ENCODE measurements at regions not wholly inside any gene's neighbourhood (a gene's known extent, or its start where the extent isn't known, plus 50 kb on each side); places are given as distances from the start of the nearest gene placed in this dataset.

DNA sequence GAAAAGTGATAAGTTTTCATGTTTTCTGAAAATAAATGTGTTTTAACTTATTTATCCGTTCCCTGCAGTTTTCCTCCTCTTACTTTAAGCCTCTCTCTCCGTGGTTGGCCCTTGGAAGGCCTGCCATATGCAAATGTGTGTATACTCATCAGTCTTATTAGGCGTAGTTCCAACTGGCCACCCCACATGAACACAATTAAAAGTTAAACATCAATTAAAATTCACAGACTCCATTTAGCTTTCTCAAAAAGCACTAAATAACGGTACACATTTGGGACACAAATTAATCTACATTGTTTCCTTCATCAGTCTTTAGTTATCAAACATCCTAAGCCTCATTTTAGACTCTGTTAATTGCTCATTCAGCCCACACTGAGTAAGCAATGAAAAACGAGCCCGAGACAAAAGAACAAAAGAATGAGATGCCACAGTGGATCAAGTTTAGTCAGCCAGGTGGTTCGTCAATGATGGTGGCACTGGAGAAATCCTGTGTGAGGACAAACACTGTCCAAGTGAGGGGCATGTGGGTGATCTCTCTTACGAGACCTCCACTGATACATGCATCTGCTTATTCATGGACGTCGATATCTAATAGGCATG lies 76.0 kb upstream of the TMCC3 start:
- TF ChIP-seq CTCF (conservative IDR thresholded peaks at IDR 0.05) = no peak
- TF ChIP-seq EZH2 (IDR thresholded peaks at IDR 0.05; ENCODE audit: low read depth) = no peak
